Hepatocyte (in vitro differentiated cells): ENCODE measurements at regions not wholly inside any gene's neighbourhood (a gene's known extent, or its start where the extent isn't known, plus 50 kb on each side); places are given as distances from the start of the nearest gene placed in this dataset.

ENCODE experiments used
- DNase-seq: peaks from one replicate; pipeline ENCODE4 v3.0.0-alpha.2; 2016; ENCODE audit warnings: low spot score
- H2AFZ ChIP-seq: fragments of 200-600 bp; sonication (generic); 2 replicates; pipeline ENCODE4 v1.6.0; 2016; ENCODE audit warnings: antibody characterized with exemption, mild to moderate bottlenecking
- H3K27ac ChIP-seq: fragments of 200-600 bp; sonication (generic); 2 replicates; pipeline ENCODE4 v1.5.1; 2016; ENCODE audit warnings: mild to moderate bottlenecking
- H3K27me3 ChIP-seq: fragments of 200-600 bp; sonication (generic); 2 replicates; pipeline ENCODE4 v1.6.1; 2016
- H3K36me3 ChIP-seq: fragments of 200-600 bp; sonication (generic); replicated peaks from 2 replicates; pipeline ENCODE4 v1.5.1; 2016; ENCODE audit warnings: low read depth; ENCODE audit not compliant: insufficient read depth
- H3K4me1 ChIP-seq: fragments of 200-600 bp; sonication (generic); 2 replicates; pipeline ENCODE4 v1.5.1; 2016; ENCODE audit warnings: mild to moderate bottlenecking, moderate library complexity; ENCODE audit not compliant: insufficient read depth
- H3K4me2 ChIP-seq: fragments of 200-600 bp; sonication (generic); 2 replicates; pipeline ENCODE4 v1.6.0; 2016
- H3K4me3 ChIP-seq: fragments of 200-600 bp; sonication (generic); 2 replicates; pipeline ENCODE4 v1.5.1; 2016; ENCODE audit warnings: mild to moderate bottlenecking
- H3K79me2 ChIP-seq: fragments of 200-600 bp; sonication (generic); 2 replicates; pipeline ENCODE4 v1.6.0; 2017; ENCODE audit warnings: mild to moderate bottlenecking
- H3K9me2 ChIP-seq: fragments of 200-600 bp; sonication (generic); replicated peaks from 2 replicates; pipeline ENCODE4 v1.6.0; 2017; ENCODE audit warnings: mild to moderate bottlenecking; ENCODE audit not compliant: insufficient read depth
- H3K9me3 ChIP-seq: fragments of 200-600 bp; sonication (generic); 2 replicates; pipeline ENCODE4 v1.5.1; 2016; ENCODE audit warnings: low read depth, mild to moderate bottlenecking
- H4K20me1 ChIP-seq: fragments of 200-600 bp; sonication (generic); 2 replicates; pipeline ENCODE4 v1.6.0; 2016; ENCODE audit warnings: mild to moderate bottlenecking; ENCODE audit not compliant: insufficient read depth, poor library complexity, severe bottlenecking
- CTCF ChIP-seq: fragments of 200-600 bp; sonication (generic); IDR thresholded peaks from 2 replicates; pipeline ENCODE4 v1.5.1; 2016; ENCODE audit warnings: antibody characterized with exemption, mild to moderate bottlenecking; ENCODE audit not compliant: poor library complexity
- EZH2 ChIP-seq: fragments of 200-600 bp; sonication (generic); IDR thresholded peaks from 2 replicates; pipeline ENCODE4 v1.6.1; 2016; ENCODE audit warnings: antibody characterized with exemption, mild to moderate bottlenecking, borderline replicate concordance
- EZH2phosphoT487 ChIP-seq: fragments of 200-600 bp; sonication (generic); IDR thresholded peaks from one replicate; pipeline ENCODE4 v1.6.1; 2018; ENCODE audit warnings: antibody characterized with exemption, mild to moderate bottlenecking, low read depth, moderate library complexity; ENCODE audit not compliant: unreplicated experiment, severe bottlenecking
- WGBS: methylation state at CpG from one replicate; pipeline ENCODE4 v1.1.6; 2016; ENCODE audit warnings: low lambda C conversion rate; ENCODE audit errors: missing lambda C conversion rate; 5-methylcytosine and 5-hydroxymethylcytosine counted together

GRCh38 chr9:119968836-119969707 lies 599.8 kb upstream of the BRINP1 start:
- Histone ChIP-seq H3K27ac (no peak overlapping the region), H3K4me1 (no peaks in the 10 kb centered on the region), H4K20me1 (no peaks in the 10 kb centered on the region), H3K9me2 (no peaks in the 10 kb centered on the region), H3K4me3 (no peak overlapping the region), H2AFZ (no peak overlapping the region), H3K79me2 (no peaks in the 10 kb centered on the region), H3K4me2 (no peak overlapping the region), H3K9me3 (no peaks in the 10 kb centered on the region), H3K27me3 (peaks cover 6% of the 10 kb centered on the region), H3K36me3 (no peaks in the 10 kb centered on the region)
- TF ChIP-seq EZH2phosphoT487 (no peak), CTCF (peak; percentile 89), EZH2 (no peak)
- DNase-seq, result peak; percentile 87
- WGBS, result 39% methylated on average over 17 of the region's 17 CpGs

- Histone ChIP-seq H3K9me3 (no peaks in the 10 kb centered on the region), H4K20me1 (no peaks in the 10 kb centered on the region), H3K4me3 (no peak overlapping the region), H3K27ac (no peak overlapping the region), H3K4me2 (no peak overlapping the region), H3K79me2 (no peaks in the 10 kb centered on the region), H3K27me3 (peaks cover 6% of the 10 kb centered on the region), H3K4me1 (no peaks in the 10 kb centered on the region), H3K36me3 (no peaks in the 10 kb centered on the region), H2AFZ (no peak overlapping the region), H3K9me2 (no peaks in the 10 kb centered on the region)
- WGBS, result 70% methylated on average over 6 of the region's 6 CpGs
- DNase-seq, result no peak
- TF ChIP-seq EZH2phosphoT487 (no peak), EZH2 (no peak), CTCF (no peak)
These were observed 598.8 kb upstream of the BRINP1 start for GRCh38 chr9:119967867-119968535.

GRCh38 chr9:119963798-119964372 lies 594.6 kb upstream of the BRINP1 start:
- no peaks in the 10 kb centered on the region for H3K9me2 ChIP-seq
- DNase-seq, result peak; percentile 65
- H3K79me2 ChIP-seq, result no peaks in the 10 kb centered on the region
- TF ChIP-seq CTCF (no peak), EZH2 (no peak), EZH2phosphoT487 (no peak)
- no peak overlapping the region for H2AFZ ChIP-seq
- no peaks in the 10 kb centered on the region for H3K4me1 ChIP-seq
- H3K9me3 ChIP-seq, result no peaks in the 10 kb centered on the region
- peaks cover 6% of the 10 kb centered on the region for H3K27me3 ChIP-seq
- no peak overlapping the region for H3K4me3 ChIP-seq
- WGBS, result 8% methylated on average over 5 of the region's 5 CpGs
- H3K36me3 ChIP-seq, result no peaks in the 10 kb centered on the region
- H3K4me2 ChIP-seq, result peak overlapping the region; percentile 35
- no peaks in the 10 kb centered on the region for H4K20me1 ChIP-seq
- no peak overlapping the region for H3K27ac ChIP-seq
